HG02571 (cell line): ENCODE measurements at regions not wholly inside any gene's neighbourhood (a gene's known extent, or its start where the extent isn't known, plus 50 kb on each side); places are given as distances from the start of the nearest gene placed in this dataset.
"Not testable (repeated sequence)": the region's sequence is repeated elsewhere in the genome, so short reads cannot be mapped to it uniquely, and the experiment has no call there.

Experiments used
- ATAC-seq: cut with Tn5 transposase; IDR thresholded peaks from one replicate; pipeline ENCODE4 v1.9.1; 2021; ENCODE audit warnings: mild to moderate bottlenecking, moderate library complexity; ENCODE audit not compliant: unreplicated experiment

DNA sequence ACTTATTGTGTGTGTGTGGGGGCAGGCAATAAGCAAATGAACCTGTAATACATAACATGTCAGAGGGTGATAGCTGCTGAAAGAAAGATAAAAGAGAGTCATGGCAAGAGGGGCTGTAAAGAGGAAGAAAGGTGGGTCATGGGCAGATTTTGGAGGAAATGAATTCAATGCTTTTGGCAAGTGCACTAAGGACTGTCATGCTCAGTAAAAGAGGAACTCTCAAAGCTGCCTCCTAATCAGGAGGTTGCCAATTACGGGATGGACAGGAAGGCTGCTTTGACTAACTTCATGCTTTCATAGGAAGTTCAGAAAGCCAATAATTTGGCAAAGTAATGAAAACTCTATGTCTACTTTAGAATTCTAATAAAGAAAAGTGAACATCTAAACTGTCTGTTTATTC, 401.2 kb downstream of the SH2D4B start:
- no peak for ATAC-seq

DNA sequence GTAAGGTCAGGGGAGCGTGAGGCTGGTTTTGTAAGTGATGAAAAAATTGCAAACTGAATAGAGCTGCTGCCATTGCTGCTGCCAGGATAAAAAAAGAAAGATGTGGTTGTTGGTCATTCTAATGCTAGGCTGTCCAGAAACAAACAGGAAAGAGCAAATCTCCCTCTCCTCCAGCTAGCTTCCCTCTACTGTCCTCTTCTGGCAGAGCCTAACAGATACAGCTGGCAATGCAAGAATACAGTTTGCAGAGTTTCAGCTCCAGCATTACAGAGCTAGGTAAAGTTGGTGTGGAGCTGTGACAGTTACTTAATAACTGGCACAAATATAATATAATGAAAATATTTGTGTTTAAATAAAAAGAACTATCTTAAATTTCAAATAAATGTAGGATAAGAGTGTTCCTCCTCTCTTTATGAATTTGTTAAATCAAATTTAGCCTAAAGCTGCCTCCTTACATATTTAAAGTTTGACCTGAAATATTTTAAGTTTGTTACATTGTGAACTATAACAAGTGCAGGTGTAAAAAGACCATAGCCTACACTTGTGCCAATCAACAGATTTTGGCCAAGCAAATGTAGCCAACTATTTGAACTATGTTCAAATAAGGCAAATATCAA, 407.7 kb downstream of the SH2D4B start:
- peak; percentile 62 for ATAC-seq

DNA sequence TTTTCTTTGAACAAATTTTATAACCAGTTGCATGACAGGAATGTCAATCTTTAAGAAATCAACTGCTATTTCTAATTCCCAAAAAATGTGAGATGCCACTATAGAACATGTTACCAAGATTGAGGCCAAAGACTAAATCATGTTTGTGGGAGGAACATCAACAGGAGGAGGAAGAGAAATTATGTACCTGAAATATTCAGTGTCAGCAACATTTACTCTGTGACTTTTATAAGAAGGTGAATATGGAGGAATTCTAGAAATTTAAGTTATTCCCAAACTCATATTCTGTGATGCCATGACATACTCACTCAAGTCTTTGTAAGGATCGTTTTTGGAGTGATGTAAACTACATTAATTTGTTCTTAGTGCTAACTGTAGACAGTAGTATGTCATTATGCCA, 408.4 kb downstream of the SH2D4B start:
- no peak for ATAC-seq

DNA sequence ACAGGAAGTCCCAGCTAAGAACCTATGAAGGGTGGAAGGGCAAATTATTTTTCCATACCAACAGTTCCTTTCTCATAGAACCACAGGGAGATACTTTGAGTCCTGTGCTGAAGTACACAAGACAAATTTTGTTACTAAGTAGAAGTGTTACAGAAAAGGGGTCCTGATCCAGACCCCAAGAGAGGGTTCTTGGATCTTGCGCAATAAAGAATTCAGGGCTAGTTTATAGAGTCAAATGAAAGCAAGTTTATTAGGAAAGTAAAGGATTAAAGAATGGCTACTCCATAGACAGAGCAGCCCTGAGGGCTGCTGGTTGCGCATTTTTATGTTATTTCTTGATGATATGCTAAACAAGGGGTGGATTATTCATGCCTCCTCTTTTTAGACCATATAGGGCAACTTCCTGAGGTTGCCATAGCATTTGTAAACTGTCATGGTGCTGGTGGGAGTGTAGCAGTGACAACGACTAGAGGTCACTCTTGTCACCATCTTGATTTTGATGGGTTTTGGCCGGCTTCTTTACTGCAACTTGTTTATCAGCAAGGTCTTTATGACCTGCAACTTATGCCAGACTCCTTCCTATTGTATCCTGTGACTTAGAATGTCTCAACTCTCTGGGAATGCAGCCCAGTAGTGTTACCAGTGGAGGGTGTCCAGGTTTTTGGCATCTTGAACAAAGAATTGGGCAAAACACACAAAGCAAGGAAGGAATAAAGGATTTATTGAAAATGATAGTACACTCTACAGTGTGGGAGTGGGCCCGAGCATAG, 409.4 kb downstream of the SH2D4B start:
- ATAC-seq: no peak

DNA sequence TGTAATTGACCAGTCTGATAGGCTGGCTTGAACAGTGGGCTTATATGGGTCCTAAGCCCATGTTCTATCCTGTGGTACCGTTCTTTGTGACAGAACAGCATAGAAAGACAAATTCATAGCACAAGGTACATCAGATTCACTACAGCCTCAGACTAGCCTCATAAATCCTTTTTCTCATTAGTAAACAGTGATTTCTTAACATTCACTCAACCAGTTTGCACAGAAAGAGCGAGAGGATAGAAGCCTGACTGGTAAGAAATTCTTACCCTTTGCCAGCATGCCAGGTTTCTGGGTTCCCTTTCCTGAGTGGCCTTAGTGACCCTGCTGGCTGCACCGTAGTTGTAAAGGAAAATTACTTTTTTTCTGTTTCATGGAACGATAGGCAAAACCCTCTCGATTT, 412.1 kb downstream of the SH2D4B start:
- ATAC-seq: no peak

DNA sequence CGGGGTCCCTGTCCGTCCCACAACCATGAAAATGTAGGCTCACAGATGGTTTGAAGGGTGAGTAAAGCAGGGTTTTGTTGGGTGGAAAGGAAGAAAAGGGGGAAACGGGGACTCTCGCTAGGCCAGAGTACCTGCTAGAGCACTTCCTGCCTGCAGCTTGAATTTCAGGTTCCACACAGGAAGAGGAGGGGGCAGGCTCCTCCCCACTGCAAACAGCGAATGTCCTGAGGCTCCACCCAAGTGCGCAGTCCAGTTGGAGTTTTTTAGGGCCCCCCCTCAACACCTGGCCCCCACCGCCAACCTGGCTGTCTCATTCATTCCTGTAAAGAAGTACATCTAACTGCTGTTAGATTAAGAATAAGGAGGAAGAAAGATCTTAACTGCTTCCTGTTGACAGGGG, 414.7 kb downstream of the SH2D4B start:
- ATAC-seq: no peak

DNA sequence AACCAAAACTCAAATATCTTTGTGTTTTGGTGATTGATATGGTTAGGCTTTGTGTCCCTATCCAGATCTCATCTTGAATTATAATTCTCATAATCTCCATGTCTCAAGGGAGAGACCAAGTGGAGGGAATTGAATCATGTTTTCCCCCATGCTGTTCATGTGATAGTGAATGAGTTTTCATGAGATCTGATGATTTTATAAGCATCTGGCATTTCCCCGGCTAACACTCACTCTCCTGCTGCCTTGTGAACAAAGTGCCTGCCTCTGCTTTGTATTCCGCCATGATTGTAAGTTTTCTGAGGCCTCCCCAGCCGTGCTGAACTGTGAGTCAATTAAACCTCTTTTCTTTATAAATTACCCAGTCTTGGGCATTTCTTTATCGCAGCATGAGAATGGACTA, 419.5 kb downstream of the SH2D4B start:
- no peak for ATAC-seq

DNA sequence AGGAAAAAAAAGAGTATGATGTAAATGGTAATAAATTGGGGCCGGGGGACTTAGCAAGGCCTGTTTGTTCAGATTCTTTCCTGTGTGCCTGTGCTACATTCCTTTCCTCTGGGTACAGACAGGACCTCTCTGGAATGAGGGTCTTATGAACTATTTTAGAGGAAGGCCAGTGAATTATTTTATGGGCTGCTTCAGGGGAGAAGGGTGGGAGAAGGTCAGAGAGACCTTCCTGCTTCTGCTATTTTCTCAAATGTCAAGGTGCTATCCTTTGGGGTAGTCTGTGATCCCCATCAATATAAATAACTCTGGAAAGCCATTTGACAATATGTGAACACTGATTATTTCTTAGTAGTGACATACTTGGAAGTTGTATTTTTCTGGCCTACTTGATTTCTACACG, 426.5 kb downstream of the SH2D4B start:
- no peak for ATAC-seq

DNA sequence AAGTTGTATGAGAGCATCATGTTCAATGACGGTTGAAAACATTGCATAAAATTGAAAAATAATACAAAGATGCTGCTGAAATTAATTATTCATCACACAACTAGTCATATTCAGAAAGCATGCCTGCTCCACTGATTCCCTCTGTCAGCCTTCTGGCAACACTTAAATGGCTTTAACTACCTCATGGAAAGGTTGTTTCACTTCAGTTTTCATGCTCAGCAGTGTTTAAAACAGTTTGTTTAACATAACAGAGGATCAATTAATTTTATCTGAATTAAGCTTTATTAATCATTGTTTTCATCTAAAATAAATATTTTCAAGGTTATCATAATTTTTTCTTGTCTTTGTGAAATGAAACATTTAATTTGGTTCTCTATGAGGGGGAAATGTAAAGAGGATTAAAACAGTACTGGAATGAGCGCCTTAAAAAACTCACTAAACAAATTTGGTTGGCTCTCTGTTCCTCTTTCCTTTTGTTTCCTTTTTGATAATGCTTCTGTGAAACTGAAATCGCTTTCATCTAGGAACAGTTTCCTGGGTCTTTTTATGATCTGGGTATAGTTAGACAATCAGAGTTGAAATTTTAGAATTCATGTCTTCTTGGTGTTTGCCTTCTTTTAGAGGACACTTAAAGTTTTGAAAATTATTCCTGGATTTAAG, 427.4 kb downstream of the SH2D4B start:
- peak; percentile 59 for ATAC-seq

DNA sequence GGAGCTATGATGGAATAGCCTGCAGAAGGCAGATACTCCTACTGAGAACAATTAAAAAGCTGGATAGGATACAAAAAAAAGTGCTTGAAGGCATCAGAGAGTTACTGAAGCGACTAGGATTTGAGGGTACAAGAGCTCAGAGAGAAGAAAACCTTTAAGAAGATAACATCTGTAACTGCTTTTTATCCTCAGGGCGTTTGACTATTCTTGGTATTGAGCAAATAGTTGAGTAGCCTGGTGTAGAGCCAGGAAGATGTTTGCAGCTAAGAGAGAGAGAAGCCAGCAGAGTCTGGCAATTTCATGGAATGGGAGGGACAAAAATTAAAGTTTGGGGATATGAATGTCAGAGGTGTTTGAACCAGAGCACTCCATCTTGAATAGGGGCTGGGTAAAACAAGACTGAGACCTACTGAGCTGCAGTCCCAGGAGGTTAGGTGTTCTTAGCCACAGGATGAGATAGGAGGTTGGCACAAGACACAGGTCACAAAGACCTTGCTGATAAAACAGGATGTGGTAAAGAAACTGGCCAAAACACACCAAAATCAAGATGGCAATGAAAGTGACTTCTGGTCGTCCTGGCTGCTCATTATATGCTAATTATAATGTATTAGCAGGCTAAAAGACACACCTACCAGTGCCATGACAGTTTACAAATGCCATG, 428.8 kb downstream of the SH2D4B start:
- no peak for ATAC-seq

DNA sequence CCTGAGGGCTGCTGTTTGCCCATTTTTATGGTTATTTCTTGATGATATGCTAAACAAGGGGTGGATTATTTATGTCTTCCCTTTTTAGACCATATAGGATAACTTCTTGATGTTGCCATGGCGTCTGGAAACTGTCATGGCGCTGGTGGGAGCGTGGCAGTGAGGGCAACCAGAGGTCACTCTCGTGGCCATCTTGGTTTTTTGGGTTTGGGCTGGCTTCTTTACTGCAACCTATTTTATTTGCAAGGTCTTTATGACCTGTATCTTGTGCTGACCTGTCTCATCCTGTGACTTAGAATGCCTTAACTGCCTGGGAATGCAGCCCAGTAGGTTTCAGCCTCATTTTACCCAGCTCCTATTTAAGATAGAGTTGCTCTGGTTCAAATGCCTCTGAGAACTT, 429.7 kb downstream of the SH2D4B start:
- ATAC-seq: not testable (repeated sequence)

DNA sequence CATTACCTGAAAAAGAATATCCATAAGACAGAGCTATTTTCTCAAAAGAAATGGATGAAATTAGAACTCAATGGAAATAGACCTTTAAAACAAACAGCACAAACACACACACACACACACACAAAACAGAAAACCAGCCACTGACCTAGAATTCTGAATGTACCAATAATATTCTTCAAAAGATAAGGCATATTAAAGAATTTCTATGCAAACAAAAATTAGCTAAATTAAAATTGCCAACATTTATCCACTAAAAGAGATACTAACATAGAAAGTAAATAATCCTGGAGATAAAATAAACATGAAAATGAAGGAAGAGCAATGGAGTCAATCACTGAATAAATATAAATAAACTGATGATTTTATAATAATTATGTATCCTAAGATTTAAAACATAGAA, 431.2 kb downstream of the SH2D4B start:
- ATAC-seq: no peak

DNA sequence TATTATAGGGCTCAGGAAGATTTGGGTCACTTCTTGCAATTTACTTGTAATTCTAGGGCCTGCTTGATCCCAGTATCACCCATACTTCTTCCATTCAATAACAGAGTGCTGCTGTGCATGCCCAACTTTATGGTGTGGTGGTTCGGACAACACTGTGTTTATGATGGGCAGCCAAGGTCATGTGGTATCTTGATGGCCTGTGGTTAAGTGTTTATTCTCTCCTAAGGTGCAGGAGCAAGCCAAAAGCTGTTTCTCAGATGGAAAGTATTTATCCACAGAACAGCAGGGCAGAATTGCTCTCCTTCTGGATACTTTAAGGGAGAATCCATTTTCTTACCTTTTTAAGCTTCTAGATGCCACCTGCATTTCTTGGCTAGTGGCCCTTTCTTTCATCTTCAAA, 433.8 kb downstream of the SH2D4B start:
- no peak for ATAC-seq

DNA sequence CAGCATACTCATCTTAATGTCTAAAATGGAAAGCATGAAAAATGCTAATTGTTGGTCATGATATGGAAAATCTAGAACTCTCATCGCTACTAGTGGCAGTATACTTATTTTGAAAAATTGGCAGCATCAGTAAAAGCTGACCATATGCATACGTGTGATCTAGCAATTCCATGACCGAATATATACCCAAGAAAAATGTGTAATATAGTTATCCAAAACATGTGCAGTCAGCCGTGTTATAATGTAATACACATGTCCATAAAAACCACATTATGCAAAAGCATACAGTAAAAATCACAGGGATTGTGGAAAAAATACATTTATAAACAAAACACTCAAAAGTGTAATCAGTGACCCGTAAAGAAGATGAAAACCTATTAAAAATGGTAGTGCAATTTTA, 439.0 kb downstream of the SH2D4B start:
- no peak for ATAC-seq

DNA sequence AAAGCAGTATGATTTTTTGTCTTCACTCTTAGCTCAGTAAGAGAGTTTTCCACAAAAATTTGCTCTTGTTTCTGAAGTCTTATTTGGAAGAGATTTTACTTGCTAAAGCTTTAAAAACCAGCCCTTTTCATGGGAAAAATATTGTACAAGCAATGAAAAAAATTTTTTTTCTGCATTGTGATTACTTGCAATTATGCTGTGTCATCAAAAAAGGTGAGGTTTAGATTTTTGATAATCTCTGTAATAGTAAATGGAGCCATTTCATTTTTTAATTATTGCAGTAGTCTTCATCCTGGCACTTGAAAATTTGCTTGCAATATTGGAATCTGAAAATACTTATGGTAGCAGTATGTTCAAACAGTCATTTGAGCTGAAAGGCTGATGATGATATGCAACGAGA, 447.4 kb downstream of the SH2D4B start:
- ATAC-seq: no peak

DNA sequence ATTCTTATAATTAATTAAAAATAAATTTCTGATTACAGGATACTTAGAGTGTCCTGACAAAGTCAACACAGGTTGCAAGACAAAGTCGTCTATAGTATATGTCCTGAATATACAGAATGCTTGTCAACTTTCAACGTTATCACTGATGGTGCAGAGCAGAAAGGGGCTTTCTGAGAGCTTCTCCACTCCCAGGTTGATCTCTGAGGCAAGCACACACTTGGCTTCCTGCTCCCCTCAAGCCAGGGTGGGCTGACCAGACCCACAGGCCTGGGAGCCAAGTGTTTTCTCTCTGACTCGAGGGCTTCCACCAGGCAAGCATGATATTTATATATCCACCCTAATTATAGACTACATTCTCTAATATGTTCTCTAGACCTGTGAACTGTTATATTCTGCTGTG, 448.9 kb downstream of the SH2D4B start:
- no peak for ATAC-seq

DNA sequence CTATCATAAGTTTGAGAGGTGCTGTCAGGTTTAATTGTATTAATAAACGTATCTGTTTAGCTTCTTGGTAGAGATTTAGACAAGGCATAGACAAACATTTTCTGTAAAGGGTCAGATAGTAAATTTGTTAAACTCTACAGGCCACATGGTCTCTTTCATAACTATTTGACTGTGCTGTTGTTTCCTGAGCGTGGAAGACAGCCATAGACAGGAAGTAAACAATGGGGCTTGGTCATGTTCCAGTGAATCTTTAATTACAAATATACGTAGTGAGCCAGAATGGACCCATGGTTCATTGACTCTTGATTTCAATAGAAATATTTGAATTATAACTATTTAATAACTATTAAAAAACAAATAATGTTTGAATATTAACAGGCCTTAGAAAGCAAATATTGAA, 451.1 kb downstream of the SH2D4B start:
- no peak for ATAC-seq

DNA sequence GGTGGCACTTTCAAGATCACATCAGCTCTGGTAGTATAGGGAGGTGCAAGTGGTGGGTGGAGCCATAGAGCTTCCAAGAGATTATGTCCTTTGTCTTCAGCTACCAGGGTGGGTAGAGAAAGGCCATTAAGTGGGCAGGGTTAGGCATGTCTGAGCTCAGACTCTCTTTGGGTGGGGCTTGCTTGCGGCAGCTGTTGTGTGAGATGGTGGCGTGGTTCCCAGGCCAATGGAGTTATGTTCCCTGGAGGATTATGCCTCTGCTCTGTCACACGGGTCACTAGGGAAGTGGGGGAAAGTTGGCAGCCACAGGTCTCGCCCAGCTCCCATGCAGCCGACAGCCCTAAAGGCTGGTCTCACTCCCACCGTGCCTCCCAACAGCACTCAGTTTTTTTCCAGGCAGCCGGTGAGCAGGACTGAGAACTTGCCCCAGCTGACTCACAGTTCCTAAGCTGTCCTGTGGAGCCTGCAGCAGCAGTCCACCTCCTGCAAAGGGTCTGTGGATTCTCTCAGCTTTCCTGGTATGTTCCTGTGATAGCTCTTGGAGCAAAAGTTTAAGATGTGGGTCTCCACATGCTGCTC, 459.0 kb downstream of the SH2D4B start:
- no peak for ATAC-seq

DNA sequence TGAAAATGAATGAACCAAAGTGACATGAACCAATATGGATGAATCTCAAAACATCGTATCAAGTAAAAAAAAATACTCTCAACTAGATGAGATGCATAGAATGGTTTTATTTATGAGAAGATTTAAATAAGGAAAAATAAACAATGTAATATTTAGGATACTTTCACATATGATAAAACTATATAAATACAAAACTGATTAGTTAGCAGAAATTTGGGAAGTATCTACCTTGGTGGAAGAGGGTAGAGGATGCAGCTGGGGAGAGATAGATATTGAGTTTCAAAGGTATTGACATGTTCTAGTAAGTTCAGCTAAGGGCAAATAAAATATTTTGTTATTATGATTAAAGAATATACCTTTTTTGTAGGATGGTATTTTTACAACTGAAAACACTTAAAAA, 463.1 kb downstream of the SH2D4B start:
- ATAC-seq: no peak

DNA sequence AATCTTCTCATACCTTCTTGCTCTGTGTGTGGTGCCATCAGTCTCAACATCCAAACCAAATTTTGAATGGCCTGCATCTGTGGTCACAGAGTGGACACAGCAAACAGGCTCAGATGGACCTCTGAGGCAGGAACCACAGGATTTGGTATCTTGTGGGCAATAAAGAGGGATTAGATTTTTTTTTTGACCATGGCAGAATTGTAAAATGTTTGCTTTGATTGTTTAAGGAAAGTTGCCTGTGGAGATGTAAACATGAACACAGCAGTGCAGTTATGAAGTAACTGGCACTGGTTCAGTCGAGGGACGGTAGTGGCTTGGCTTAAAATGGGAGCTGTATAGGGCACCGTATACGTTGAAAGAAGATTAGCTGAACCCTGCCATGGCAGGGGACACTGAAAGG, 464.7 kb downstream of the SH2D4B start:
- ATAC-seq: no peak

DNA sequence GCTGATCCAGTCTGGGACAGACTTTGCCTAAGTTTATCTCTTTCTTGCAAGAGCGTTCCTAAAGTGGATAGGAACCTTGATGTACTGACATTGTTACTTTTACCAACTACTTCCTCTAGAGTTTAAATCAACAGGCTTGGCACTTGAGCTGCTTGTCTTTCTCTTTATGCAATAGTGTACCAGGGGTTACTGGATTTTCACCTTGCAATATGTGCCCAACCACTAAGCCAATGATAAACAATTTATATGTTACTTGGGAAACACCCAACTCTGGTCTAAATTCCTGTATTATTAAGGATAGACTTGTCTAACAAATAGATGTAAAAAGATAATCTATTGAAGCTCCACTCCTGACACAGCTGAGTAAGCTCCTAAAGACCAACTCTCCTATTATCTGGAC, 470.2 kb downstream of the SH2D4B start:
- ATAC-seq: no peak
